GM18498 (cell line): ENCODE measurements at regions not wholly inside any gene's neighbourhood (a gene's known extent, or its start where the extent isn't known, plus 50 kb on each side); places are given as distances from the start of the nearest gene placed in this dataset.

ENCODE experiments used
- ATAC-seq: cut with Tn5 transposase; IDR thresholded peaks from one replicate; pipeline ENCODE4 v1.9.1; 2021; ENCODE audit warnings: mild to moderate bottlenecking, moderate library complexity; ENCODE audit not compliant: unreplicated experiment

- ATAC-seq = no peak
These were observed 660.0 kb upstream of the CCDC54 start for GRCh38 chr3:106717178-106717780.

GRCh38 chr3:106719077-106719476 lies 658.2 kb upstream of the CCDC54 start:
- ATAC-seq = no peak

- ATAC-seq = no peak
These were observed 657.7 kb upstream of the CCDC54 start for GRCh38 chr3:106719583-106719982.

- ATAC-seq = no peak
These were observed 656.7 kb upstream of the CCDC54 start for GRCh38 chr3:106720510-106720909.

- no peak for ATAC-seq
These were observed 651.7 kb upstream of the CCDC54 start for GRCh38 chr3:106725566-106725965.

- no peak for ATAC-seq
These were observed 648.7 kb upstream of the CCDC54 start for GRCh38 chr3:106728315-106729098.

- no peak for ATAC-seq
These were observed 647.8 kb upstream of the CCDC54 start for GRCh38 chr3:106729481-106729880.

GRCh38 chr3:106731230-106731629 lies 646.0 kb upstream of the CCDC54 start:
- no peak for ATAC-seq

GRCh38 chr3:106734712-106735111 lies 642.5 kb upstream of the CCDC54 start:
- no peak for ATAC-seq

- ATAC-seq = no peak
These were observed 640.0 kb upstream of the CCDC54 start for GRCh38 chr3:106737265-106737664.

- ATAC-seq = no peak
These were observed 637.1 kb upstream of the CCDC54 start for GRCh38 chr3:106740116-106740515.

GRCh38 chr3:106745344-106746168 lies 631.7 kb upstream of the CCDC54 start:
- no peak for ATAC-seq

- no peak for ATAC-seq
These were observed 631.0 kb upstream of the CCDC54 start for GRCh38 chr3:106746286-106746685.

- ATAC-seq = no peak
These were observed 628.6 kb upstream of the CCDC54 start for GRCh38 chr3:106748472-106749262.

GRCh38 chr3:106750092-106750491 lies 627.1 kb upstream of the CCDC54 start:
- no peak for ATAC-seq

- ATAC-seq = no peak
These were observed 621.9 kb upstream of the CCDC54 start for GRCh38 chr3:106755336-106755735.

- no peak for ATAC-seq
These were observed 620.3 kb upstream of the CCDC54 start for GRCh38 chr3:106756901-106757300.

GRCh38 chr3:106758459-106758858 lies 618.8 kb upstream of the CCDC54 start:
- no peak for ATAC-seq

- ATAC-seq = no peak
These were observed 617.5 kb upstream of the CCDC54 start for GRCh38 chr3:106759731-106760130.

- no peak for ATAC-seq
These were observed 611.9 kb upstream of the CCDC54 start for GRCh38 chr3:106765342-106765741.

- no peak for ATAC-seq
These were observed 608.2 kb upstream of the CCDC54 start for GRCh38 chr3:106768941-106769480.
